ENCODE measurements at regions not wholly inside any gene's neighbourhood (a gene's known extent, or its start where the extent isn't known, plus 50 kb on each side); places are given as distances from the start of the nearest gene placed in this dataset.
"Not testable (repeated sequence)": the region's sequence is repeated elsewhere in the genome, so short reads cannot be mapped to it uniquely, and the experiment has no call there.

DNA sequence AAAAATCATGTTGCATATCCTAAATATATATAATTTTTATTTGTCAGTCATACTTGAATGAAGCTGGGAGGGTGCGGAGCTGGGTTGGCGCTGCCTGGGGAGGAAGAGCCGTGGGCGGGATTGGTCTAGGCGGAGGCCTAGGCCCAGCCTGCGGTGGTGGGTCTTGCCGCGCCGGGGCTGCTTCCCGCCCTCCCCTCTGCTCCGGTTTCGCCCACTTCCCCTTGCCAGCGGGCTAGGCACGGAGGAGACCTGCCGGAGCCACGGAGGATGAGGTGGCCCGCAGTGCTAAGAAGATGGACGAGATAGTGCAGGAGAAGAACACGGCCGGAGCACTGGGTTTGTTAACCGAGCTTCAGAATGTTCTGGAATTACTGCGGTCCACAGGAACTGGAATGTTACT lies 54.0 kb upstream of the IGFBPL1 start:
- intact Hi-C loops (cut with micrococcal nuclease; ENCODE audit: unreplicated experiment): no loop called here

GRCh38 chr9:38474476-38474875 lies 50.2 kb upstream of the IGFBPL1 start:
- whole genome bisulfite sequencing (ENCODE audit: insufficient coverage, insufficient replicate concordance, low lambda C conversion rate, missing lambda C conversion rate): 75% methylated on average over 4 of the region's 4 CpGs
- ATAC-seq; in situ Hi-C loops (cut with MboI); H3K27me3 ChIP-seq (replicated peaks in 1 of 2; ENCODE audit: control insufficient read depth in 2 of 2, insufficient read depth in 2 of 2, low read length in 1 of 2); H3K9ac ChIP-seq (ENCODE audit: control insufficient read depth, insufficient read depth, low read length); H2AFZ ChIP-seq (ENCODE audit: control insufficient read depth, low read depth, low read length); H3K79me2 ChIP-seq (ENCODE audit: control insufficient read depth, insufficient read depth, low read length); H3K4me3 ChIP-seq; intact Hi-C loops (cut with micrococcal nuclease; ENCODE audit: unreplicated experiment); DNase-seq (ENCODE audit: low read depth, low spot score); H3K4me1 ChIP-seq (ENCODE audit: control insufficient read depth, insufficient read depth, low read length); BruUV-seq (replicated peaks); H3K27ac ChIP-seq (ENCODE audit: control insufficient read depth, insufficient read depth); H4K20me1 ChIP-seq (ENCODE audit: control insufficient read depth, insufficient read depth); H3K36me3 ChIP-seq (ENCODE audit: control insufficient read depth in 2 of 2, insufficient read depth in 2 of 2, low read length in 1 of 2); H3K4me2 ChIP-seq (ENCODE audit: control insufficient read depth, insufficient read depth); H3K9me3 ChIP-seq (replicated peaks; ENCODE audit: control insufficient read depth, insufficient read depth, low read length): not testable (repeated sequence)
- RAD21 ChIA-PET (ENCODE audit: unreplicated experiment): interaction anchor here (0.9 kb wide), 1 partner anchor 8 kb away, joined by 3 read pairs; no protein-coding TSS in a partner anchor
- POLR2A ChIA-PET: interaction anchor here (0.6 kb wide), 1 partner anchor 77 kb away, joined by 3 read pairs; no protein-coding TSS in a partner anchor
- FAIRE-seq: peak; percentile 44
- SMC1A ChIA-PET (ENCODE audit: uncharacterized antibody, unreplicated experiment): interaction anchor here (1.6 to 2.2 kb wide), 3 partner anchors 13 to 37 kb away, joined by 3 to 4 read pairs (median 4); no protein-coding TSS in a partner anchor
- CTCF ChIA-PET: interaction anchor here (1.4 kb wide), 1 partner anchor 17 kb away, joined by 4 read pairs; no protein-coding TSS in a partner anchor

More for the DNA sequence above, 54.0 kb upstream of the IGFBPL1 start:
- in situ Hi-C loops (cut with MboI): no loop called here
- ChIA-PET POLR2A (no interaction called here), RAD21 (ENCODE audit: unreplicated experiment) (no interaction called here), CTCF (interaction anchor here (1.1 kb wide), 1 partner anchor 45 kb away, joined by 4 read pairs; no protein-coding TSS in a partner anchor), SMC1A (ENCODE audit: uncharacterized antibody, unreplicated experiment) (interaction anchor here (1.0 to 1.3 kb wide), 2 partner anchors 9 to 26 kb away, joined by 4 read pairs; no protein-coding TSS in a partner anchor)
- H2AFZ ChIP-seq (ENCODE audit: control insufficient read depth, low read depth, low read length): no peak overlapping the region
- H3K36me3 ChIP-seq (ENCODE audit: control insufficient read depth in 2 of 2, insufficient read depth in 2 of 2, low read length in 1 of 2): no peaks in the 10 kb centered on the region
- H3K9me3 ChIP-seq (replicated peaks; ENCODE audit: control insufficient read depth, insufficient read depth, low read length): no peaks in the 10 kb centered on the region
- no peaks in the 10 kb centered on the region for H3K79me2 ChIP-seq (ENCODE audit: control insufficient read depth, insufficient read depth, low read length)
- H3K27me3 ChIP-seq (replicated peaks in 1 of 2; ENCODE audit: control insufficient read depth in 2 of 2, insufficient read depth in 2 of 2, low read length in 1 of 2): no peaks in the 10 kb centered on the region; a peak in 1 of 4 replicates
- H3K9ac ChIP-seq (ENCODE audit: control insufficient read depth, insufficient read depth, low read length): no peak overlapping the region
- no peak for DNase-seq (ENCODE audit: low read depth, low spot score)
- 77% methylated on average over 16 of the region's 22 CpGs for WGBS (ENCODE audit: insufficient coverage, insufficient replicate concordance, low lambda C conversion rate, missing lambda C conversion rate)
- H4K20me1 ChIP-seq (ENCODE audit: control insufficient read depth, insufficient read depth): no peaks in the 10 kb centered on the region
- H3K4me2 ChIP-seq (ENCODE audit: control insufficient read depth, insufficient read depth): no peak overlapping the region
- TF ChIP-seq POLR2AphosphoS2 (IDR thresholded peaks at IDR 0.05; ENCODE audit: low read depth, low read length) (no peak), CREB1 (IDR thresholded peaks at IDR 0.05; ENCODE audit: low read depth) (no peak), LARP7 (IDR thresholded peaks at IDR 0.05) (no peak), YY1 (IDR thresholded peaks at IDR 0.05; ENCODE audit: low read depth, low read length) (no peak), SMAD1 (IDR thresholded peaks at IDR 0.05; ENCODE audit: low read depth, partially characterized antibody) (no peak), GATAD2B (conservative IDR thresholded peaks at IDR 0.05; ENCODE audit: low read depth) (no peak), USF2 (IDR thresholded peaks at IDR 0.05; ENCODE audit: borderline replicate concordance, low read depth, low read length) (no peak), IRF4 (IDR thresholded peaks at IDR 0.05; ENCODE audit: low read depth, low read length) (no peak), RBBP5 (conservative IDR thresholded peaks at IDR 0.05) (no peak), CEBPB (IDR thresholded peaks at IDR 0.05; ENCODE audit: borderline replicate concordance in 1 of 2, low read depth in 2 of 2, low read length in 2 of 2) (no peak), DPF2 (IDR thresholded peaks at IDR 0.05) (no peak), KDM1A (IDR thresholded peaks at IDR 0.05; ENCODE audit: borderline replicate concordance) (no peak), MEF2A (IDR thresholded peaks at IDR 0.05; ENCODE audit: insufficient read depth, low read depth, low read length) (no peak), BACH1 (IDR thresholded peaks at IDR 0.05; ENCODE audit: borderline replicate concordance) (no peak), SUPT20H (IDR thresholded peaks at IDR 0.05; ENCODE audit: borderline replicate concordance, control insufficient read depth, low read depth, low read length) (no peak), YBX1 (IDR thresholded peaks at IDR 0.05) (no peak)
- TF ChIP-seq, protein P1, sequence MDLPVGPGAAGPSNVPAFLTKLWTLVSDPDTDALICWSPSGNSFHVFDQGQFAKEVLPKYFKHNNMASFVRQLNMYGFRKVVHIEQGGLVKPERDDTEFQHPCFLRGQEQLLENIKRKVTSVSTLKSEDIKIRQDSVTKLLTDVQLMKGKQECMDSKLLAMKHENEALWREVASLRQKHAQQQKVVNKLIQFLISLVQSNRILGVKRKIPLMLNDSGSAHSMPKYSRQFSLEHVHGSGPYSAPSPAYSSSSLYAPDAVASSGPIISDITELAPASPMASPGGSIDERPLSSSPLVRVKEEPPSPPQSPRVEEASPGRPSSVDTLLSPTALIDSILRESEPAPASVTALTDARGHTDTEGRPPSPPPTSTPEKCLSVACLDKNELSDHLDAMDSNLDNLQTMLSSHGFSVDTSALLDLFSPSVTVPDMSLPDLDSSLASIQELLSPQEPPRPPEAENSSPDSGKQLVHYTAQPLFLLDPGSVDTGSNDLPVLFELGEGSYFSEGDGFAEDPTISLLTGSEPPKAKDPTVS (IDR thresholded peaks at IDR 0.05; ENCODE audit: low read depth, low read length): no peak
- no peak for FAIRE-seq
- no TSS peak for BruUV-seq (replicated peaks)
- no peak overlapping the region for H3K27ac ChIP-seq (ENCODE audit: control insufficient read depth, insufficient read depth)
- no peak for ATAC-seq
- H3K4me3 ChIP-seq: no peak overlapping the region
- no peaks in the 10 kb centered on the region for H3K4me1 ChIP-seq (ENCODE audit: control insufficient read depth, insufficient read depth, low read length)

Measured in GM12878 (cell line).